Fibroblast of skin of right quadriceps (primary cell): ENCODE measurements at regions not wholly inside any gene's neighbourhood (a gene's known extent, or its start where the extent isn't known, plus 50 kb on each side); places are given as distances from the start of the nearest gene placed in this dataset.

Source experiments
- DNase-seq: peaks from one replicate; pipeline ENCODE4 v3.0.0-alpha.2; 2013

DNA sequence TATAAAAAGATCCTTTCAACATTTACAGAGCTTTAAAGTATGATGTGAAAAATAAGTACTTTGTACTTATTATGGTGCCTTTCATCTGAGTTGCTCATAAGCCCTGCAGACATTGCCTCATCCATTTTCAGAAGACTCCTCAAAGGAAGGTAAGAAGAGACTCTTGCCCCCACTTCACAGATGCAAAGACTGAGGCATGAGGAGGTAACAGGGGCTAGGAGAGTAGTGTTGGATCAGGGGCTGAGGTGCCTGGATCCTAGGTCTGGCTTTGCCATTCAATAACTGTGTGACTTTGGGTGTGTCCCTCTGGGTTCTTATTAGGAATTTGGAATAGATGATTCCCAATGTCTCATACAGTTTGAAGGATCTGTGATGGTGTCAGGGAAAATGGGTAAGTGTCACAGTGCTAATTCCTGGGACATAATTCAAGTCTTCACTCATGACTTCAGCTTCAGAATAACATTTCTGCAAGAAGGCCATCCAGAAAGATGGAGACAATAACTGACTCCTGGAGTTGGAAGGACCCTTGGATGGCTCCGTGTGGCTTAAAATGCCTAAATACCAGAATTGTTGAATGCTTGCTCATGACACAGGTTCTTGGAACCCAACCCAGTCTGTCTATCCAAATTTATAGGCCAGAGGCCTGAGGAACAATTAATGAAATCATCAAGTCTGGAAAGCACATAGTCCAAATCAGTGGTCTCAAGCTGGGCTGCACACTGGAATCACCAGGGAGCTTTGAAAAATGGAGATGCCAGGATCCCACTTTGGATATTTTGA lies 93.1 kb upstream of the RUNX1 start:
- peak; percentile 72 for DNase-seq

DNA sequence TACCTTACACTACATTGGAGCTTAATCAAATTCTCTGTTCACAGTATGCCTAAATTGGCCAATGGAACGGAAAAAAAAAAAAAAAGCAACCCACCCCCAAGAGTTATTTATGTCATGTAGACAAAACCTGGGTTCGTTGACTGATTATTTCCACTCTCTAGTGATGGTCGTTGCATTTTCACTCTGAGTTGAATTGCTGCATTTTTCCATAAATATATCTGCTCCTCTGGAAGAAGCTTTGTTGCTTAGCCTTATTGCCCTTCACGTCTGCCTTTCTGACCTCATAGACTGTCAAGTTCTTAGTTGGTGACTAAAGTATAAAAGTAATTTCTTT lies 90.2 kb upstream of the RUNX1 start:
- DNase-seq: no peak

DNA sequence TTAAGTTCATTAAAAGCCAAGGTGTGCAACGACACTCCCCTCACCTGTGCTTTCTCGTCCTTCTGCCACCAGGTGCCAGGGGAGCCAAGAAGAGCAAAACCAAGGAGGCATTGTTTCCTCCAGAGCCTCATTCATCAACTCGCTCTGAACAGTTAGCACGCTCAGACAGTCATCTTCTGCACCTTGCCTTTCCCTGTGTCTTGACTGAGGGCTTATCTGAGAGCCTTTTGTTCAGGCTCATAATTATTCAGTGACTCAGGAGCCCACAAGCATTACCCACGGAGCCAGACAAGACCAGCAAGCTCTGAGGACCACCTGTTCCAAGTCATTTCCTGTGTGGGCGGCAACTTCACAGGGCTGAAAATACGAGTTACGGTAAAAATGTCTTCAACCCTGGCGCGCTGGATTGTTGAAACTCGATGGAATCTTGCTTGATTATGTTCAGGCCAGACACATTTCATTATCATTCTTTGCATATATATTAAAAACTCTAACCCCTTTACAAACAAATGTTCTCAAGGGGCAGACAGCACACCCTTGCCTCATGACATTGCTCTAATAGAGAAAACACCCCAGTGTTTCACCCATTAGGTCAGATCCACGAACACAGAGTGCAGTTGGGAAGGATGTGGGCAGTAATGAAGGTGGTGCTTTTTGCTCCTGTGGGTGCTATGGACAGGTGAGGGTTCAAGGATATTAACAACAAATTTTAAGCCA lies 89.7 kb upstream of the RUNX1 start:
- DNase-seq: peak; percentile 80

DNA sequence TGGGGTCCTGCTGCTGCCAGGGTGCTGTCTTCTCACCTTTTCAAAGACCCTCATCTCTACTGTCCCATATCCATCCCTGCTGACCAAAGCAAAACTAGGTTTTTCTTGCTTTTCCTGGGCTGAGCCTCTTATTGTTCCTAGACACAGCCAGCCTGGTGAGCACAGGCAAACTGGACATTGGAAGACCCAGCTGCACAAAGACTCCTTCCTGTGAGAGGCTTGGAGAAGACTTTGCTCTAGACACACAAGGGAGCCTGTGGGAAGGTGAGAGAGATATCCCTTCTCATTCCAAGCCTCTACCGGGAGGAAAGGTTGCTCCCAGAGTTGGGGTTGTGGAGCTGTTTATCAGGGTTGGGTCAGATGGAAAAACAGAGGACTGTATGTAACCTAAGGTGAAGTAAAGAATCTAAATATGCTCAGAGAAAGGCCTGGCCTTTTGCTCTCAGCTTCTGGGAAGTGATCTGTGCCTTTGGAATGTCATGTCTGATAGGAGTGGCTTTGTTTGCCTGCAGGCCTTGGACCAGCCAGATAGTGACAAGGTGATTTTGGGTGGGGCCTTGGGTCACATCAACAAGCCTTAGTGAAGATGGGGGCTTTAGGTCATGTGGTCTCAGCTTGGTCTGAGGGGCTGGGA lies 87.6 kb upstream of the RUNX1 start:
- DNase-seq: peak; percentile 44

DNA sequence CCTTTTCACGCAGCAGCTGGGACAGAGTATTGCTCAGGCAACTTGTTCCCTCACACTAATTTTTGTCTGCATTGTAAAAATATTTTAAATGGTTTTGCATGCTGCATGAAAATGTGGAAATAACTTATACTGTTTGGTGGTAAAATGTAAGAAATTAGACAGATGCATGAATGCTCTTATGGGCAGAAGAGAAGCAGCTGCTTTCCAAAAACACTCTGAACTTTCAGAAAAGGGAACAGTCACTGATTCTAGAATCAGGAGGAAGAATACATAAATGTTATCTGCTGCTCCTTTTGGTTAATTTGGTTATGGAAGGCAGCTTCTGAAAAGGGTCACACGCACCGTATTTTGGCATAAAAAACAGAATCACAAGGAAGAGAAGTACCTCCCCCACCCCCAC lies 87.0 kb upstream of the RUNX1 start:
- no peak for DNase-seq

DNA sequence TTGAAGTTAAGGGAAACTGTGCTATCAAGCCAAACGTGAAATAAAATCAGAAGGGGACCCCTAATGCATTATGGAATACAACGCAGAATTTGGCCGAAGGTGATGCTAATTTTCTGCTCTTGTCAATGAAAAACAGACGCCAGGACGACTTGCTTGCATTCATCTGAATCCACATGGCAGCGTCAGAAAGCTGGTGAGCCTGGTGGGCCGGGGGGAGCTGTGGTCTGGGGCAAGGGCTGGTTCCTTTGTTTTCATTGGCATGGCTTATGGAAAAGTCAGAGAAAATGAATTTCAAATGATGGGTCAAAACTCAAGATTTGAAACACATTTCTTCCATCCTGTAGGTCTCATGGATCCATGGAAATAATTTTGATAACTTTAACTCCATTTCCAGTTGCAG lies 86.4 kb upstream of the RUNX1 start:
- peak; percentile 21 for DNase-seq

DNA sequence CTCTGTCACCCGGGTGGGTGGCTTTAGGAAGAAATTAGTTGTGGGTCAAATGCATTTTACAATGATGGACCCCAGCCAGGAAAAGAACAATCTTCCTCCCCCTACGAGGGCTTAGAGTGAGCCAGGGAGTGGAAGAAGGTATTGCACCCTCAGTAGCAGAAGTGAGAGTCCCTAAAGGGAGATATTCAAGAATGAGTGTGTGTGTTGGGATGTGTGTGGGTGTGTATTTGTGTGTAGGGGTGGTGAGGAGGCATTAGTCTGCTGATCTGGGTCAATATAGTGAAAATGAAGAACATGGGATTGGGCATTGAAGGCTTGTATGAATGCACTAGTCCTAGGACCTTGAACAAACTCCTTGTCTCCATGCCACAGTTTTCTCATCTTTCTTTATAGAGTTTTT lies 85.2 kb upstream of the RUNX1 start:
- no peak for DNase-seq

DNA sequence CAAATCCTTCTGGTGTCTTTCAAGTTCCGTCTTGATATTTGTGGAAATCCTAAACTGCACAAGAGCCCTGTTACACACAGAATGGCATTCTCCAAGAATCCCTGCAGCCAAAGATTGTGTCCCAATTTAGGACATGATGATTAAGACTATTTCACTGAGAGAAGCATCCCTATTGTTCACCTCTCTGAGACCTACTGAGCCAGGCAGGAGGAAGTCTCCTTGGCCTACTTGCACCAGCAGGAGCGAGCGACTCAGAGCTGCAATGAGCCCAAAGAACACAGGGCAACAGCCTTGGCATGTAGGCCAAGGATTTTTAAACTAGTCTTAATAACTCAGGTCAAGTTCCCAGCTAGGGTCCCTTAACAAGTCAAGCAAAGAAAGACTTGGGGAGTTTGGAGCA lies 79.4 kb upstream of the RUNX1 start:
- no peak for DNase-seq

DNA sequence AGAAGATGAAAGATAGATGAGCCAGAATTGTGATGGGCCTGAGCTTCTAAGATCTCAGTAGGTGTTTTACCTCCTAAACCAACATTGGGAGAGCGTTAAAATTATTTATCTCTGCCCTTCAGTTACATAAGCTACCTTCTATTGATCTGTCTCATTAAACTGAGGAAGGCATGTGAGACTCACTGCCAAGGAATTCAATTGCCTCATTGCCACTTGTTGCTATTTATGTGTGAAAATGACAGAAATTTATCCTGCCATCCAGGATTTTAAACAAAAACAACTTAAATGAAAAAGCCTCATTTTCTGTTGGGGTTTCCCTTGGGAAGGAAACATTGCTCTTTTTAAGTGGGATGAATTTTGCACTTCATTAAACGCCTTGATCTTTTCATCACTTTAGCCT lies 78.7 kb upstream of the RUNX1 start:
- DNase-seq: peak; percentile 53

DNA sequence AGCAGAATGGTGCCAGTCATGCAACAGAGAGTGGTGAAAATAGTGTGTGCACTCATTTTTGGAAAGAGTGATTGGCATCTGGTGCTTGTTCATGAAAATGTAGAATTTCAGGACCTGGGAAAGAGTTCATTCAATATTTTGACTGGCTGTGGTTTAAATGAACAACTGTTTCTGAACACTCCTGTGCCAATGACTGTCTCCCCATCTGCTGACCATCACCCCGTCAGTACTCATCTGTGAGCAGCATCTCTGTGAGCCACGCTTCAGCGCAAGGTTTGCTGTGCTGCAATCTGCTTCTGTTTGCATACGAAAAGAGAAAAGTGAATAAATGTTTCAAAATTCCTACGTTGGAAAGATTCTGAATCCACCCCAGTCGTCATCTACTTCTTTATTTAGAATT lies 77.9 kb upstream of the RUNX1 start:
- no peak for DNase-seq

DNA sequence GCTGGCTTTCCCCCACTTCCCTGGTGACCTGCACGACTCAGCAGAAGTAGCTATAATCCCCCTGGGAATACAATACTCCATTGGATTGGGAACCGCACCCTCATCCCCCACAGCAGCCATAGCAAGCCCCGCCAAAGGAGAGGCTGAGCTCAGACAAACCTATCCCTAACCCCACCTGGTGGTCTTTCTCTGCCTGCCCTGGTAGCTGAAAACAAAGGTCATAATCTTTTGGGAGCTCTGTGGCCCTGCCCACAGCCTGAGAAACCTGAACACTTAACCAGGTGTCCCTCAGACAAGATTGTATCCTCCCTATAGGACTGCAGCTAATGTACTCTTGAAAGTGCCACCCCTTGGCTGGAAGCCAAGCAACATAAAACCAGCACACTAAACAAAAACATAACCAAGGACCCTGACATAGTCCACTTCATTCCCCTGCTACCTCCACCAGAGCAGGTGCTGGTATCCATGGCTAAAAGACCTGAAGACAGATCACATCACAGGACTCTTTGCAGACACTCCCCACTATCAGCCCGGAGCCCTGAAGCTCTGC lies 71.6 kb upstream of the RUNX1 start:
- no peak for DNase-seq

DNA sequence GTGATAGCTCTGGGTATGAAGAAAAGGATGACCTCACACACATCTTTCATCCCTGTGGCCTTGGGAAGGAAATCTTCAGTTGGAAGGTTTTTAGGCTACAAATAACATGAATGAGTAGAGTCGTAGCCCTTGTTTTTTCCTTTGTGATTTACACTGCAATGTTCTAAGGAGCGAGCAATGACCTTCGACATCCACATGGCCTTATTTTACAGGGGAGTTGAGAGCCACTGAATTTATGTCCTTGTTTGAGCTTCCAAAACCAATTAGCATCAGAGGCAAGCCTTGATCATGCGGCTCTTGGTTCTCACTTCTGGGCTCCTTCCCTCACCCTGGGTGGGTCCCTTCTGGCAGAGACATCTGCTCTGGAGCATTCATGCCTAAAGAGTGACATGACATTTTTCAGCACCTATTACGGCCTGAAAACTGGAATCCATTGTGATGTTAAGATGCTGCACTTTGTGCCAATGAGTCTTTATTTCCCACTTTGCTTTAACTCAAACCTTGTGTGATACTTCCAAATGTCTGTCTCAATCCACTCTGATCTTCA lies 70.5 kb upstream of the RUNX1 start:
- no peak for DNase-seq

DNA sequence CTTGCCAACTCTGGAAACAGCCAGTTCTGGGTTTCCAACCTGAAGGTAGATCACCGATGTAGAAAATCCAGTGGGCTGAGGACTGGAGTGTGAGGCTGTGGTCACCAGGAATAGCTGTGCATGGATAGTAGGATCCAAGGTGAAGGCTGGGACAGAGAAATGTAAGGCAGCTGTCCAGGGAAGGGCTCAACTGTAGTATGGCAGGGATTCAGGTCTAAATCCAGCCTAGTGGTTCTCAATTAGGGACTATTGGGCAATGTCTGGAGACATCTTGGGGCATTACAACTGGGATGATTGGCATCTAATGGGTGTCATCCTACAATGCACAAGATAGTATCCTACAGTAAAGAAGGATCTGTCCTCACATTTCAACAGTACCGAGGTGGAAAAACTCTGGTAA lies 67.7 kb upstream of the RUNX1 start:
- DNase-seq: no peak

DNA sequence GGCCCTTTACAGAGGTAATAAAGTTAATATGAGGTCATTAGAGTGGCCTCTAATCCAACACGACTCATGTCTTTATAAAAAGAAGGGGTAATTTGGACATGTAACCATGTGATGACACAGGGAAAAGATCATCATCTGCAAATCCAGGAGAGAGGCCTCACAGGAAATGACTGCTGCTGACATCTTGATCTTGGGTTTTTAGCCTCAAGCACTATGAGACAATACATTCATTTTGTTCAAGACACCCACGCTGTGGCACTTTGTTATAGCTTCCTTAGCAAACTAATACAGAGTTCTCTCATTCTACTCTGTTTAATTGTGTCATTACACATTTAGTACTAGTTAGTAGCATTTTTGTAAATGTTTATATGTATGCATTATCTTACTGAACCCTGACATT lies 64.0 kb upstream of the RUNX1 start:
- DNase-seq: peak; percentile 22

DNA sequence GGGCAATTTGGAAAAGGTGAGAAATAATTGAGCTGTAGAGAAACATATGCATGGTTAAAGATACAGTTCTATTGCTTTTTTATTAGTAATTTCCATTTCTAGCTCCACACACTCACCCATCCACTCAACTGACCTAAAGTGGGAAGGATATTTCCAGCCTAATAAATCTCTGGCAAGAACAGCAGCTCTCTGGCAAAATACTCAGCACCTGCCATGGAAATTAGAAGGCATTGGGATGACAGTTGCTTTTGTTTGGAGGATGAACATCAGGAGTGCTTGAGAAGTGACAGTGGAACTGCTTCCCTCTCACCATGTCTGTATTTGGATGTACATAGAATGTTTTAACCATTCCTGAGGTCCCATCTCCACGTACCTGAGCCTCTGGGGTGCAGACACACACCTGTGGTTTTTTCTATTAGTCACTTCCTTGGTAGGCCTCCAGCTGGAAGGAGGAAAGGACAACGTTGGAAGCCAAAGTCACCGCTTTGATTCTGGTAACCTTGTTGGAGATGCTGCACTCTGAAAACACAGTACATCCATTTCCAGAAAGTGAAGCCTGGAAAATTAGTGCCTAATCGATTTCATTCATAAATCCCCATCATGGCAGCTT lies 62.3 kb upstream of the RUNX1 start:
- no peak for DNase-seq

DNA sequence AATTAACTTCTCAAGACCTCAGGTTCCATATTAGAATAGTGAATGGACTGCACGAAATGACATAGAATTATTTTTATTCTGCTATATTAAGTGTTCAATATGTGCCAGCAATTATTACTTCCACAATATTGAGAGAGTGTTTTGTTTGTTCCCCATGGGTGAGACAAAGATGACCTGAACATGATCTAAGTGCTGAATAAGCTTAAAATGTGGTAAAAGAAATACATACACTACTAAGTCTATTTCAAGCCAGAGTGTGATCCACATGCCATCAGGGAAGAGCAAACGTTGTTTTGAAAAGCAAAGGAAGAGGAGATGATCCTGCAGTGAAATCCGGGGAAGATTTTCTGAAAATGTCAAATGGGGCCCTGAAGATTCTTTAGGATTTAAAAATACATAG lies 59.8 kb upstream of the RUNX1 start:
- DNase-seq: no peak

DNA sequence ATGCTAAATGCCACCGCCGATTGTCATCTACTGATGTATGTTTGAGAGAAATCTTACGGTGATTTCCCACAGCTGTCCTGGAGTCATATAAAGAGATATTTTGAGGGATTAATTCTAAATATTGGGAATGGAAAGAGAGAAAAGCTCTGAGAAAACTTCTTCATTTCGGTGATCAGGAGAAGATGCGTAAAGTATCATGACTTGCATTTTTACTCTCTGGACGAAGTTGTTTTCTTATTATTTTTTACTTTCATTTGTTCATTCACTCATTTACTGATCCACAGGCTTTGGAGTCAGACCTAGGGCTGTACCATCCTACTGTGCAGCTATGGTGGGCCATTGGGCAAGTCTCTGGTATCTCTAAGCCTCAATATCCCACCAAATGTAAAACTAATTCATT lies 58.4 kb upstream of the RUNX1 start:
- DNase-seq: no peak

DNA sequence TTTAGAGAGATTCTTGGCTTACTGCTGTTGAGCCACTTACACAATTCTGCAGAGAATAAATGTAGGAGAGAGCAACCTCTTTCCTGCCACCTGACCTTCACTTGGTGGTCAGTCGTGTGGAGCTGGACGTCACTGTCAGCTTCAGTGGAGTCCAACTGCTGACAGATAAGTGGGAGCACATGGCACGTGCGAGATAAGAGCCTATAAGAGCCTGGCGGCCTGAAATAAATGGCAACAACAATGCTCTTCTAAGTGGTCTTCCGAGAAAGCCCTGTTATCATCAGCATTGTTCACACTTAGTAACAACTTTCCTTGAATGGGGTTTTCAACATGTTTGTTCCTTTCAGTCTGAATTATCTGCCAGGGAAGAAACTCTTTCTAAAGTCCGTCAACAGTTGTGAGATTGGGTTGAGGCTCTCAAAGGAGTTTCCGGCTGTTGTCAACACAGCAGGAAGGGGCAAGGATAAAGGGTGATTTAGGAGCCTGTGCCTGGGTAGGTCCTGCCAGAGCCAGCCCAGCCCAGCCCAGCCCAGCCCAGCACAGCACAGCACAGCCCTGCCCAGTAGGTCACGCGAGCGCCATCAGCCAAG lies 57.2 kb upstream of the RUNX1 start:
- no peak for DNase-seq

DNA sequence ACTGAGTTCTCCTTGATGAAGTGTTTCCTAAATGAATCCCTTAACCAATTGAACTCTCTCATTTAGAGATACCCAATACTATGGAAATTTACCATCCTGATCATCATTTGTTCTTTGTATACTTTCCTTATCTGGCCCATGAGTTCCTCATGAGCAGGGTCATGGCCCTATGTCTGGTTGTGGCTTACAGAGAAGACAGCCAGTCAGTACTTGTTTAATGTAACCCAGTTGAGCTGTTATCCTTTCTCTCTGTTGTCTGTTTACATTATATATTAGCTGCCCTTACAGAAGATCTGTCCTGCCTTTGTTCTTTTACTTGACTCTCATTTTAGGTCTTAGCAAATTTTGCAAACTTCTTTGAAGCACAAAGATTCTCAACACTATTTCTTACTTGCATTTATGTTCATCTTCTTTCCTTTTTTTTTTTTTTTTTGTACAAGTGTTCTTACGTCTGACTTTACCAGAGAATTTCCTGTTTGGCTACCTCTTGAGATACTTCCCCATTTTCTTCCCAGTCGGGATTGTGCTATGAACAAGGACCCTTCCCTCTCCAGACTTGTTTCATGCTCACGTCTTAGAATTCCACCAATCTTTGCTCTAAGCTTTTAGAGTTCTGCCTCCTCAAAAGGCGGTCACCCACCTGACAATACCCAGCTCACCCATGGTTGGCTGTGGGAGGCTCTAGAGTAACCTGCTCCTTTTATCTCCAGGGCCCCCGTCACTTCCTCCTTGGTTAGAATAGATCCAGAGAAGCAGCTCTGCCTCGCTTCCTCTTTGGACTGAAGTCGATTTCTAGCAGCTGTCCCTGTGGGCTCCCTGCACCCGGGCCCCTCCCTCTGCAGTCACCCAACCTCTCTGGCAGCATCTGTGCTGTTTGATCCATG lies 53.6 kb upstream of the RUNX1 start:
- DNase-seq: no peak

DNA sequence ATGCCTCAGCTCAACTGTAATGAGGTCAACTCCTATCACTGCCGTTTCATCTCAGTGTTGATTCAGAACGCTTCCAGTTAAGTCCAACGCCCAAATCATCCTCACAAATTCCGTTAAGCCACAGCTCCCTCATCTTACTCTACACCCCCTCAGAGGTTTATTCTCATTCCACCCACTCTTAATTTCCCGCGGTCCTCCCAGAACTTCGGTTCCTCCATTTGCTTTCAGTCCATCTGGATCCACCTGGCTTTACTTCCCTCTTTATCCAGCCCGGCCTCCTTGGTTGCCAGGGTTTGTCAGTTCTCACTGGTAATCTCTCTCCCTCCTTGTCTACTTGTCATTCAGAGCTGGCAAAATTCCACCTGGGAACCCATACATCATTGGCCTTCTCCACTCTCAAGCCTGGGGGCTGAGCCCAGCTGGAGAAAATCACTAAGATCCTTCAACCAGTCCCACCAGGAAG lies 51.3 kb upstream of the RUNX1 start:
- no peak for DNase-seq

DNA sequence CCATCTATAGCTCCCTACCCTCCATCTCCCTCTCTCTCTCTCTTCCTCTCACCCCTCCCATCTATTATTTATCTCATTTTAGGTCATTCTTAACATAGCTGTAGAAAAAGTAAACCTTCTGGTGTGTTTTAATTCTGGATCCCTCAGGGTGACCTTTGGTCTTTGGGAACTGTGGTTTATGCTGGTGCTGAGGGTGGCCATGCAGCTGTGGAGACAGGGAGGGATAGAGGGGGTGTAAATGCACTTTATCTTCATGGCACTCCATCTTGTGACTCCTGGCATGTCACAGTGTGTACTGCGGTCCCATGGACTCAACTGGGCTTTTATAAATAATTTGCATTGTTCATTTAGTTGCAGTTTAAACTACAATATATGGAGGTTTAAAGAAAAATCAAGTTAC lies 50.2 kb upstream of the RUNX1 start:
- no peak for DNase-seq
